GM18868 (cell line): ENCODE measurements at regions not wholly inside any gene's neighbourhood (a gene's known extent, or its start where the extent isn't known, plus 50 kb on each side); places are given as distances from the start of the nearest gene placed in this dataset.

Experiments used
- ATAC-seq: cut with Tn5 transposase; IDR thresholded peaks from one replicate; pipeline ENCODE4 v1.9.1; 2021; ENCODE audit warnings: mild to moderate bottlenecking, moderate library complexity; ENCODE audit not compliant: unreplicated experiment

DNA sequence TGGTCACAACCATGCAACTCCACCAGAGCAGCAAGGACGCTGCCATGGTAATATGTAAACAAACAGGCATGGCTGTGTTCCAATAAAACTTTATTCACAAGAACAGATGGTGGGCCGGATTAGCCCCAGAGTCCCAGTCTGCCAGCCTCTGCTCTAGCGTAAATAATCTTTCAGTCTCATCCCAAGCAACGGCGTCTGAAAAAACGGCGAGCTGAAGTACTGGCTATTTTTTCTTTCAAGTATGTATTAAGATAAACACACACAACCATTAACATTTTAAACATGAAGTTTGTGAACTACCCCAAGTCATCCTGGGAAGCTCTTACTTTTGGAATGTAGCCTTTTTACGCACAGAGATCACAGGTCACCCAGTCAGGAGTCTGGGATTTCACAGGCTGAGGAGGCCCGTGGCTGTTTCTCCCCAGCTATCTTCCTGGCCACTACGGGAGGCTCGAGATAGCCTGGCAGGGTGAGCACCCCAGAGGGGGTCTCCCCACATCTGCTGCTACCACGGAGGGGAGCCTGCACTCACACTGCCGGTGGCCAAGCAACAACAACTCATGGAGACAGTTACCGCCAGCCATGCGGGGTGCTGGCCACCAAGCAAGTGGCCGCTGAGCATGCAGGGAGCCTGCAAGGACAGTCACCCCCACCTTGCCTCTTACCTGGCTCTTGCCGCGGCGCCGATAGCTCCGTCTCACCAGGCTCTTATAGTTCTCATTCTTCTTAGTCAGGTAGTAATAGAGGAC, 124.6 kb downstream of the RFLNA start:
- no peak for ATAC-seq

- no peak for ATAC-seq
Measured at GRCh38 chr12:124418791-124419190, 123.9 kb downstream of the RFLNA start.

DNA sequence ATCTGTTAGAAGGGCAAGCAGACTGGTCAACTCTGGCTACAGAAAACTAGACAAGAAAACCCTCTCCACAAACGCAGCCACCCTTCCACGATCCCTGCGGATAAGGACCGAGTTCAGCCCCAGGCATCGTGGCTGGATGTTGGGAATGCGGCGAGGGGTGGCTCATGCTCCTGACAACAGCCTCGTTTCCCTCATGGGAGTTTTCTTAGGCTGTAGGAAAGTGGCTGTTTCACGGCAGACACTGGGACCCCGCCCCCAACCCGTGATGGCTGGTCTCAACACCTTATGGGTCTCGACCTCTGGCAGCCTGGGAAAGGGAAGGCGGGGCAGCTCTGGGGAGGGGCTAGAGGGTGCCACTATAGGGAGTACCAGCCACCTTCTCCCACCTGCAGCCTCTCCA, 123.3 kb downstream of the RFLNA start:
- no peak for ATAC-seq

GRCh38 chr12:124416516-124417395, 121.9 kb downstream of the RFLNA start:
- no peak for ATAC-seq

DNA sequence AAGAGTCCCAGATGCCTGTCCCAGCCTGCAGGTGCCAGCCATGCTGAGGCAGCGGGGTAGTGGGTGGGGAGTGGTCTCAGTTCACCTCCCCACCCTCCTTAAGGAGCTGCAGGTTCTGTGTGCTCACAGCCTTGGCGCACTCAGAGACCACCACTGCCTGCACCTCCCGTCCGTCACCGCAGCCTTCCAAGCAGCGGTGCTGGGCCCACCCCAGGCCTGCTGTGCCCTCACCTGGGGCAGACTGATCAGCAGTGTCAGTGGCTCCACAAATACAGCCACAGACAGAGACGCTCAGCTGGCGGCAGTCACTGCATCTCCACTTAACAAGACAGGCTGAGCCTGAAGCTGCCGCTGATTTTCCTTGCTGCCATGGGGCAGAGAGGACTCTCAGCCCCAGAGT, 120.2 kb downstream of the RFLNA start:
- ATAC-seq: no peak

DNA sequence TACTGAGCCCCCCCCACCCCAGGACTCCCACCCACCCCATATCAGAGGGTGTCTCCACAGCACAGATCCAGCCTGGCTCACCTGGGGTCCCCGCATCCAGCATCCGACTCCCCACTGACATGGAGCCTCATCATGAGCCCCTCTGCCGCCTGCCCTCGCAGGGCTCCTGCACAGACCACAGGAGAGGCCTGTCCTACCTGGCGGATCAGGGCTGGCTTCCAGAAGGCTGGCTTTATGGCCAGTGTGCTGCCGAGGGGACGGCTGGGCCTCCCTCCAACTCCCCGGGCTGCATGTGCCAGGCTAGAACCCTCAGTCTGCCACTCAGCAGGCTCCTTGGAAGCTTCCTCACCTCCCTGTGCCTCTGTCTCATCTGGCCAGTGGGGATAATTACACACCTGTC, 119.0 kb downstream of the RFLNA start:
- ATAC-seq: no peak

DNA sequence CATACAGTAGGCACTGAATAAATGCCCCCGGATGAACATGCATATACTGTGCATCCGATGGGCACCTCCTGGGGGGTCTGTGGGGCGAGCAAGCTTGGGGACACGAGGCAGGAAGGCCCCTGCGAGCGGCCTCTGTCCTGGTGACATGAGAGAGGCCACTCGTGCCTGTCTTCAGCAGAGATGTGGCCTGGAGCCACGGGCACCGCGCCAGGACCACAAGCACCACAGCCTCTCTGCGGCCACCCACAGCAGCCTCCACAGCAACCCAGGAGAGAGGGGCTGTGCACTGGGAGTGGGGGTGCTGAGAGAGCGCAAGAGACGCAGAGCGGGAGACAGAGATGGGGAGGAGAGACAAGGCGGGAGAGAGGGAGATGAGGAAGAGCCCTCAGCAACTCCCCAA, 118.5 kb downstream of the RFLNA start:
- no peak for ATAC-seq

DNA sequence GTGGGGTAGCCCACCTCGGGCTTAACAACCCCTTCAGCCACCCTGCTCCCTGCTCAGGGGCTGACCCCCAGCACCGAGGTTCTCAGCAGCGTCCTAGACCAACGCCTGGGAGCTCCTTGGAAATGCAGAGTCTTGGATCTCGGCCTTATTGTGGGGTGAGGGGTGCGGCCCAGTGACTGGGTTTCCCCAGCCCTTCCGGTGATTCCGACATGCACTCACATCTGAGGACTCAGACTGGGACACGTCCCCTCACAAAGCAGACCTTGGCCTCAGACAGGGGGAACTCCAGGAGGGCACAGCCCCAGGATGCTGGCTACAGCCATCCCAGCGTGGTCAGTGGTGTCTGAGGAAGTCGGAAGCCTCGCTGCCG, 117.7 kb downstream of the RFLNA start:
- ATAC-seq: no peak

GRCh38 chr12:124411953-124412645, 117.2 kb downstream of the RFLNA start:
- ATAC-seq: no peak

- no peak for ATAC-seq
Measured at GRCh38 chr12:124411281-124411878, 116.5 kb downstream of the RFLNA start.

- ATAC-seq: no peak
Measured at GRCh38 chr12:124410354-124411175, 115.7 kb downstream of the RFLNA start.

- no peak for ATAC-seq
Measured at GRCh38 chr12:124408822-124409517, 114.1 kb downstream of the RFLNA start.

DNA sequence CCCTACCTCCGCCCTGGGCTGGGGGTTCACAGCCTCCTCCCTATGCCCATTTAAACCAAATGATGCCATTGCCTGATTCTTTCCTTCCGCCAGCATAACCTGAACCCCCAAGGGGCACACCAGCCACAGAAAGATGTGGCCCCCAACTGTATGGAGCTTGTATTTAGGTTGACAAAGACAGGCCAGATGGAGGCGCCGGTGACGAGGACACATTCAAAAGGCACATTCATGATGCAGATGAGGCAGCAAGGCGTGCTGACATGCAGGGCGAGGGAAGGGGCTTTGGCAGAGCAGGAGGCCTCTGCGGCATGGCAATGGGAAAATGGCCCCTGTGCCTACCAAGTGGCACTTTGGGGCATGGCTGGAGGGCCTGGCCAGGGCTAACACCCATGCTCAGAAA, 112.2 kb downstream of the RFLNA start:
- no peak for ATAC-seq

DNA sequence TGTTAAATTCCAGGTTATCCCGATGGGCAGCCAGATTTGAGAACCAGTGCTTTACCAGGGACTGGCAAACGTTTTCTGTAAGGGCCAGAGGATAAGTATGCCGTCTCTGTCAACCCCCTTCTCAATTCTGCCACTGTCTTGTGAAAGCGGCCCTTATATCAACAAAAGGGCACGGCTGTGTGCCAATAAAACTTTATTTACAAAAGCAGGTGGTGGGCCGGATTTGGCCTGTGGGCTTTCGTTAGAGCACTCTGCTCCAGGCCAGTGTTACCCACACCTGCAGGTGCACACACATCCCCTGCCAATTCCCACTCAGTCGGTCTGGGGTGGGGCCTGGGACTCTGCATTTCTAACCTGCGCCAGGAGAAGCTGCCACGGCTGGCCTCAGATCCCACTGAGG, 111.2 kb downstream of the RFLNA start:
- ATAC-seq: no peak

DNA sequence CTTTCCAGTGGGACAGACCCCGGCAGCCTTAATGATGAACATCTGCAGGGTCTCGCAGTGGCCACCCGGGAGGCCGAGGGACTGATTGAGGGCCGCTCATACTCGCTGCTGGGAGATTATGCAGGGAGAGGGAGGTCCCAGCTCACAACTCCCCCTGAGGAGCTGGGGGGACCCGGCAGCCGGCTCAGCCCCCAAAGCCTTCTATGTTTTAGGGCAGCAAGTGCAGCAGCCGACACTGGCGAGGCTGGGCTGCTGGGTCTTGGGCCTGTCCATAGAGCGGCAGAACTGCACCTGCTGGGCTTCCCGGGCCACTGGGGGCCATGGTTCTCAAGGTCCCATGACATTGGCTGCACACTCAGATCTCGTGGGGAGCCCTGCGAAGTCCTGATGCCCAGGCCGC, 110.7 kb downstream of the RFLNA start:
- no peak for ATAC-seq

DNA sequence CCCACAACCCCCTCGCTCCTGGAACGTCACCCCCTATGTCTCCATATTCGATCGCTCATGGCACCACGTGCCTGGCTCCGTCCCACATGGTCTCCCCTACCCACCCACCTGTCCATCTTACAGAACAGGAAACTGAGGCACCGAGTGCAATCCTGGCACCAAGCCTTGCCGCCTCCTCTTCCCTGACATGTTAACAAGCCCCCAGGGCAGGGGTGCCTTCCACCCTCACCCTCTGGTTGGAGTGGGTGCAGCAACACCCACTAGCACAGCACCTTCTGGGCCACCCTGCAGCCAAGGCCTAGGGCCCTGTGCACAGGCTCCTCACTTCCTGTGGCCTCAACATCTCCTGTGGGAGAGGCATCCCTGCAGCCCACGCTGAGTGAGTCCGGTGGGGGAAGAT, 110.3 kb downstream of the RFLNA start:
- no peak for ATAC-seq

DNA sequence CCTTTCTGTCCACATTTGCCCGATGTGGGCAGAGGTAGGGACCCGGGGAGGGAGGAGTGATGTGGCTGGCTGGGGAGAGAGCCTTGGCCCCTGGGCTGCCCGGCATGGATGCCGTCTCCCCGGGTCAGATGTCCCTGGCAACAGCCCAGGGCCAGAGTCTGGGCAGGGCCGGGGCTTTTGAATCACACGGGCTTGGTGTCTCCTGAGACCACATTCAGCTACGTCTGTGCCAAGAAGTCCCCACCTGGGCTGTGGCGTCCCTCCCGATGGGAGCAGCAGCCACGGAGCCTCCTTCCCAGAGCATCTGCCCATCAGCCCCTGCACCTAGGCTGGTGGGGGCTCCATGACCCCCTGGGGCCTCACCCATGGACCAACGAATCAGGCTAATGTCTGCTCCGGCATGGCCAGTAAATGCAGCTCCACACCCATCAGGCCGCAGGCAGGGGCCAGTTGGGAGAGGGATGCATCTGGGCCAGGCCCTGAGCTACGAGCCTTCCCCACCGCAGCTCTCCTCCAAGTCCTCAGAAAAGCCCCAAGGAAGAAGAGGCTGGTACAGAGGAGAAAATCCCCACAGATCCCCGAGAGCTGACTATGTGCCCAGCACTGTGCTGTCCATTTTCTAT, 109.4 kb downstream of the RFLNA start:
- no peak for ATAC-seq

- ATAC-seq: no peak
Measured at GRCh38 chr12:124403273-124403672, 108.4 kb downstream of the RFLNA start.

GRCh38 chr12:124402248-124403066, 107.6 kb downstream of the RFLNA start:
- ATAC-seq: no peak
